GM12872 (cell line): ENCODE measurements at regions not wholly inside any gene's neighbourhood (a gene's known extent, or its start where the extent isn't known, plus 50 kb on each side); places are given as distances from the start of the nearest gene placed in this dataset.

Source experiments
- CTCF ChIP-seq: IDR thresholded peaks from 3 replicates; pipeline ENCODE4 v1.5.1; 2011; ENCODE audit warnings: low read depth, mild to moderate bottlenecking, low read length, moderate library complexity; ENCODE audit not compliant: insufficient read depth

- TF ChIP-seq CTCF: no peak
Measured at GRCh38 chr4:25538430-25538829, 117.2 kb upstream of the SLC34A2 start.

GRCh38 chr4:25539241-25539640 lies 116.4 kb upstream of the SLC34A2 start:
- no peak for TF ChIP-seq CTCF

- TF ChIP-seq CTCF: no peak
Measured at GRCh38 chr4:25540734-25541133, 114.9 kb upstream of the SLC34A2 start.

- no peak for TF ChIP-seq CTCF
Measured at GRCh38 chr4:25547343-25547742, 108.3 kb upstream of the SLC34A2 start.

GRCh38 chr4:25549413-25549812 lies 106.2 kb upstream of the SLC34A2 start:
- TF ChIP-seq CTCF: no peak

- no peak for TF ChIP-seq CTCF
Measured at GRCh38 chr4:25550376-25551030, 105.1 kb upstream of the SLC34A2 start.

GRCh38 chr4:25551605-25552004 lies 104.0 kb upstream of the SLC34A2 start:
- TF ChIP-seq CTCF: no peak
